ENCODE measurements at regions not wholly inside any gene's neighbourhood (a gene's known extent, or its start where the extent isn't known, plus 50 kb on each side); places are given as distances from the start of the nearest gene placed in this dataset.
"Not testable (repeated sequence)": the region's sequence is repeated elsewhere in the genome, so short reads cannot be mapped to it uniquely, and the experiment has no call there.

DNA sequence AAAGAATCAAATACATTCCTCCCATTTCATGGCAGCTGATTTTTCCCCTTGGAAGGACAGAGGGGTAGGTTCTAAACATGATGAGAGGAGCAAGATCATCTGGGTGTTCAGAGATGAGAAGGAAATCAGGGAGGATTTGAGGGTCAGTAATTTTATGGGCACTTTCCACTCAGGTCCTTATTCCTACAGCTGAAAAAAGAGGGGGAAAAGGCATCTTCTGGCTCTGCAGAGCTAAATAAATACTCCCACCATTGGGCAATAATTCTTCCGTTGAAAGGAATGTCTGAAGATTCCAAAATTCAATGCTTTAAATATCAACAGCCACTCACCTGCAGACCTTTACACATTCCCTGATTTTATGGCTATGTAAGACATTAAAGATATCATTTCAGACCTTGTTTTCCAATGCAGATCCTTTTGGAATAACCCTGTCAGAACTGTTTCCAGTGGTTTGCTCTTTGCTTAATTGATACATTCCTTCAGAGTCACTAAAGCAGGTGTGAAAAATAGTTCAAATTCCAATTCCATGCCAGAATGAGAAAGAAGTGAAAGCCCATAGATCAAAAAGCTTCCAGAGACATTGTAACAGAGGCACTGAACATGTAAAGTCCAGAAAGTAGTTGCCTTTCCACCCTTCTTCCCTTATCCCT, 233.3 kb upstream of the KRR1 start:
- H3K27ac ChIP-seq = no peak overlapping the region
- ChIA-PET CTCF (no interaction called here), POLR2A (ENCODE audit: low non-redundant PET) (no interaction called here)
- TF ChIP-seq, protein P1, sequence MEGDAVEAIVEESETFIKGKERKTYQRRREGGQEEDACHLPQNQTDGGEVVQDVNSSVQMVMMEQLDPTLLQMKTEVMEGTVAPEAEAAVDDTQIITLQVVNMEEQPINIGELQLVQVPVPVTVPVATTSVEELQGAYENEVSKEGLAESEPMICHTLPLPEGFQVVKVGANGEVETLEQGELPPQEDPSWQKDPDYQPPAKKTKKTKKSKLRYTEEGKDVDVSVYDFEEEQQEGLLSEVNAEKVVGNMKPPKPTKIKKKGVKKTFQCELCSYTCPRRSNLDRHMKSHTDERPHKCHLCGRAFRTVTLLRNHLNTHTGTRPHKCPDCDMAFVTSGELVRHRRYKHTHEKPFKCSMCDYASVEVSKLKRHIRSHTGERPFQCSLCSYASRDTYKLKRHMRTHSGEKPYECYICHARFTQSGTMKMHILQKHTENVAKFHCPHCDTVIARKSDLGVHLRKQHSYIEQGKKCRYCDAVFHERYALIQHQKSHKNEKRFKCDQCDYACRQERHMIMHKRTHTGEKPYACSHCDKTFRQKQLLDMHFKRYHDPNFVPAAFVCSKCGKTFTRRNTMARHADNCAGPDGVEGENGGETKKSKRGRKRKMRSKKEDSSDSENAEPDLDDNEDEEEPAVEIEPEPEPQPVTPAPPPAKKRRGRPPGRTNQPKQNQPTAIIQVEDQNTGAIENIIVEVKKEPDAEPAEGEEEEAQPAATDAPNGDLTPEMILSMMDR (conservative IDR thresholded peaks at IDR 0.05; ENCODE audit: low read depth) = no peak
- no peak for DNase-seq (ENCODE audit: low spot score)

DNA sequence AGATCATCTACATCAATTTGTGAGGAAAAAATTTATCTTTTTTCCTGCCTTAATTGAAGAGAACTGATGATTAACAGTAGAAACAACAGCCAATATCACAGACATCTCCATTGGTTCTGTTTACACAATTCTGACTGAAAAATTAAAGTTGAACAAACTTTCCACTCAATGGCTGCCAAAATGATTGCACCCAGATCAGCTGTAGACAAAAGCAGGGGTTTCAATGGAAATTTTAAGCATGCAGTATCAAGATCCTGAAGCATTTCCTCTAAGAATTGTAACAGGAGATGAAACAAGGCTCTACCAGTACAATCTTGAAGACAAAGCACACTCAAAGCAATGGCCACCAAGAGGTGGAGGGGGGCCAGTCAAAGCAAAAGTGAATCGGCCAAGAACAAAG, 231.6 kb upstream of the KRR1 start:
- ChIA-PET POLR2A (ENCODE audit: low non-redundant PET) (no interaction called here), CTCF (no interaction called here)
- no peak for DNase-seq (ENCODE audit: low spot score)
- TF ChIP-seq, protein P1 (conservative IDR thresholded peaks at IDR 0.05; ENCODE audit: low read depth) = no peak
- H3K27ac ChIP-seq = no peak overlapping the region

DNA sequence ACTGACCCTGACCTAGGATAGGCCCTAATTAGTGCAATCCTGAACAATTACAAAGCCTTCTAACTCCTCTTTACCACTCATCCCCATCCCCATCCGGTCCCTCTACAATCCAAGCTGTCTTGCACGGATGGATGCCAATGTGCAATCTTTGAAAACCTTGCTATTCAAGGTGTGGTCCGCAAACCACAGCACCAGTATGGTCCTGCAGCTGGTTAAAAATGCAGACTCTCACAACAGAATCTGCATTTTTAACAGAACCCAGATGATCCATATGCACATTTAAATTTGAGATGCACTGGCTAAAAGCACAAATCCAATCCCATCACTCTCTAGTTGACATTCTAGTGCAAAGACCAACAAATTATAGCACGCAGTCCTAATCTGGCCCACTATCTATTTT, 230.6 kb upstream of the KRR1 start:
- ChIA-PET CTCF (no interaction called here), POLR2A (ENCODE audit: low non-redundant PET) (no interaction called here)
- TF ChIP-seq, protein P1 (conservative IDR thresholded peaks at IDR 0.05; ENCODE audit: low read depth) = no peak
- H3K27ac ChIP-seq = no peak overlapping the region
- no peak for DNase-seq (ENCODE audit: low spot score)

DNA sequence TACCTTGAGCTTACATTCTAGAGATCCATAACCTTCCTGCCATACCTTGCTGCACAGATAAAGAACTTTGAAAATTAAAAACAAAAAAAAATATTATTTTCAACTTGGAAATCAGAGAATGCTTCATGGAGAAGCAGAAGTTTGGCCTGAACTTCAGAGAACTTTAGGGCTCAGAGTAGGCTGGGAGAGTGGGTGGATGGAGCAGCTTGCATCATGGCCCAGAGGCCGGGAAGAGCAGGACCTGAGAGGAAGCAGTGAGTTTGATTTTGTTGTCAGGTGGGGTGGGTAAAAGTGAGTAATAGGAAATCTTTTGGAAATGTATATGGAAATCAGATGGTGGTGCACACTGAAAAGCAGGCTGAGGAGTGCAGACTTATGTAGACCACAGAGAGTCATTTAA, 228.5 kb upstream of the KRR1 start:
- no peak overlapping the region for H3K27ac ChIP-seq
- CTCF ChIA-PET = interaction anchor here (0.6 to 1.7 kb wide), 2 partner anchors 11 to 14 kb away, joined by 4 to 5 read pairs; no protein-coding TSS in a partner anchor
- no peak for DNase-seq (ENCODE audit: low spot score)
- TF ChIP-seq, protein P1 (conservative IDR thresholded peaks at IDR 0.05; ENCODE audit: low read depth) = no peak
- POLR2A ChIA-PET (ENCODE audit: low non-redundant PET) = no interaction called here

DNA sequence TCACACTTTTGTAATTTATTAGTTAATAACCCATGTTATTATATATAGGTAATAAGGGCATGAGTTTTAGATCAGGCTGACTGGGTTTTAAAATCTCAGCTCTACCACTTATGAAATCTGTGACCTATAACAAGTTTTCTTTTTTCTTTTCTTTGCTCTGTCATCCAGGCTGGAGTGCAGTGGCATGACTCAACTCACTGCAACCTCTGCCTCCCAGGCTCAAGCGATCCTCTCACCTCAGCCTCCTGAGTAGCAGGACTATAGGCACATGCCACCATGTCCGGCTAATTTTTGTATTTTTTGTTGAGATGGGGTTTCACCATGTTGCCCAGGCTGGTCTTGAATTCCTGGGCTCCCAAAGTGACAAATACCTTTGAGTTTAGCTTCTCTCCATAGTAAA, 227.7 kb upstream of the KRR1 start:
- POLR2A ChIA-PET (ENCODE audit: low non-redundant PET); DNase-seq (ENCODE audit: low spot score); H3K27ac ChIP-seq: not testable (repeated sequence)
- CTCF ChIA-PET = interaction anchor here (1.7 kb wide), 1 partner anchor 13 kb away, joined by 5 read pairs; no protein-coding TSS in a partner anchor

DNA sequence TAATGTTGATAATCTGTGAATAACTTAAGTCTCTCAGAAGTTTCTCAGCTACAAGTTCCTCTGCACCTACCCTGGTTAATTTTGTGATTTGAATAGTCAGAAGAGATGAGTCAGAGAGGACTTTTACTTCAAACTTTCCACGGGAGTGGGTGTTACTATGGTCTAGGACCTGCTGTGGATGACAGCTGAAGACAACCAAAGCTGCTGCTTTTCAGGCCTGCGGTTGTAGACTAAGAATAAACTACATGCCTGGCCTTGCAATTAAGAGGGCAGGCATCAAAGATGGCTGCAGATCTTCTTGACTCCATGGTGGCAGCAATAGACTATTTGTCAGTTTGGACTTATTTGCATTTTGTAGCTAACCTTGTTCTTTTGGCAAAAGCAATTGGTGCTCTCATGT, 227.1 kb upstream of the KRR1 start:
- ChIA-PET POLR2A (ENCODE audit: low non-redundant PET) (no interaction called here), CTCF (interaction anchor here (0.5 to 1.7 kb wide), 2 partner anchors 13 to 291 kb away, joined by 3 to 5 read pairs; no protein-coding TSS in a partner anchor)
- TF ChIP-seq, protein P1 (conservative IDR thresholded peaks at IDR 0.05; ENCODE audit: low read depth) = no peak
- no peak for DNase-seq (ENCODE audit: low spot score)
- no peak overlapping the region for H3K27ac ChIP-seq

DNA sequence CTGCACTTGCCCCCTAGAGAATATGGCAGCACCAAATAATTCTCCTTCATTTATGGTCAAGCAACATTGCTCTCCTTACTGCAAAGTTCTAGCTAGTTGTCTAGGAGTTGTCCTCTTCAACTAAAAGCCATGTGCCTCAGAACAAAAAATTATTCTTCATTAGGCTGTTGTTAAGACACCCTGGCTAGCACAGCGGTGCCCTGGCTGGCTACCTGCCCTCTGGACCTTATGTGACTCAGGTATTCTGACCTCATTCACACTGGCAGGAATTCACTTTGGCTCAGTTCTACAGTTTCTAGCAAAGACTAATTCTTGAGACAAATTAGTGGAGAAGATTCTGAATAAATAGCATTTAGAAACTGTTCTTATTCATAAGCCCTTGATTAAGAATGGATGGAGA, 224.4 kb upstream of the KRR1 start:
- H3K27ac ChIP-seq = no peak overlapping the region
- ChIA-PET CTCF (interaction anchor here (0.6 to 1.5 kb wide), 3 partner anchors 10 to 212 kb away, joined by 3 read pairs; no protein-coding TSS in a partner anchor), POLR2A (ENCODE audit: low non-redundant PET) (no interaction called here)
- DNase-seq (ENCODE audit: low spot score) = no peak
- TF ChIP-seq, protein P1 (conservative IDR thresholded peaks at IDR 0.05; ENCODE audit: low read depth) = no peak

All from RWPE1 (cell line).